SK-N-SH (cell line): ENCODE measurements at regions not wholly inside any gene's neighbourhood (a gene's known extent, or its start where the extent isn't known, plus 50 kb on each side); places are given as distances from the start of the nearest gene placed in this dataset.
A peak's percentile ranks its signal among the peaks of the same experiment; 100 is the strongest.

ENCODE experiments used
- CTCF ChIA-PET: fragments of 300-600, 350-600 bp; formaldehyde crosslinking; extraction: SDS; loops from one replicate; lab custom pipeline; 2021; lab: Yijun Ruan, JAX
- POLR2A ChIA-PET: fragments of 350-600 bp; sonication (Branson Sonifier 250); formaldehyde crosslinking; extraction: SDS; loops from one replicate; lab custom pipeline; 2020; ENCODE audit warnings: antibody characterized with exemption, inconsistent platforms; lab: Yijun Ruan, JAX
- DNase-seq: peaks from one replicate; pipeline ENCODE4 v3.0.0; 2012
- H2AFZ ChIP-seq: fragments of 200-600 bp; sonication (generic); 2 replicates; pipeline ENCODE4 v1.8.1; 2016; ENCODE audit warnings: antibody characterized with exemption, mild to moderate bottlenecking, low read depth
- H3F3A ChIP-seq: fragments of 200-600 bp; sonication (generic); replicated peaks from 2 replicates; pipeline ENCODE3; 2016; ENCODE audit warnings: antibody characterized with exemption, mild to moderate bottlenecking; ENCODE audit not compliant: insufficient read depth
- H3K27ac ChIP-seq, 2 experiments: fragments of 200-500 bp in 1 of 2; fragments of 200-600 bp in 1 of 2; sonication (Bioruptor generic) in 1 of 2; sonication (generic), shearing (Covaris generic) in 1 of 2; 2 replicates each; pipeline versions ENCODE4 v1.5.1 to v1.6.1; 2014 to 2016; ENCODE audit warnings: low read depth in 2 of 2, inconsistent platforms in 1 of 2, low read length in 1 of 2, mild to moderate bottlenecking in 1 of 2, mixed read lengths in 1 of 2
- H3K27me3 ChIP-seq: fragments of 200-600 bp; sonication (generic), shearing (Covaris generic); 2 replicates; pipeline ENCODE4 v1.6.1; 2016; ENCODE audit warnings: mixed run types; ENCODE audit not compliant: insufficient read depth
- H3K36me3 ChIP-seq, 2 experiments: fragments of 200-500 bp in 1 of 2; fragments of 200-600 bp in 1 of 2; sonication (Bioruptor generic) in 1 of 2; sonication (generic) in 1 of 2; replicated peaks in 1 of 2; 2 replicates each; pipeline versions ENCODE3 to v1.5.1; 2014 to 2016; ENCODE audit warnings: low read length in 1 of 2, mild to moderate bottlenecking in 1 of 2; ENCODE audit not compliant: insufficient read depth in 2 of 2, control insufficient read depth in 1 of 2
- H3K4me1 ChIP-seq, 2 experiments: fragments of 200-500 bp in 1 of 2; fragments of 200-600 bp in 1 of 2; sonication (Bioruptor generic) in 1 of 2; sonication (generic), shearing (Covaris generic) in 1 of 2; 2 replicates each; pipeline versions ENCODE4 v1.5.1 to v1.6.1; 2014 to 2016; ENCODE audit warnings: low read depth in 1 of 2, low read length in 1 of 2, mixed run types in 1 of 2; ENCODE audit not compliant: insufficient read depth in 2 of 2, control insufficient read depth in 1 of 2
- H3K4me2 ChIP-seq: fragments of 200-600 bp; sonication (generic), shearing (Covaris generic); 2 replicates; pipeline ENCODE4 v1.6.1; 2017; ENCODE audit warnings: mixed run types
- H3K4me3 ChIP-seq, 2 experiments: fragments of 200-500 bp in 1 of 2; fragments of 200-600 bp in 1 of 2; sonication (Bioruptor generic) in 1 of 2; sonication (generic), shearing (Covaris generic) in 1 of 2; 2 replicates each; pipeline versions ENCODE4 v1.5.1 to v1.8.1; 2014 to 2016; ENCODE audit warnings: low read depth in 2 of 2, inconsistent platforms in 1 of 2, low read length in 1 of 2, mild to moderate bottlenecking in 1 of 2, mixed read lengths in 1 of 2, moderate library complexity in 1 of 2
- H3K79me2 ChIP-seq: fragments of 200-600 bp; sonication (generic); 2 replicates; pipeline ENCODE4 v1.8.1; 2017; ENCODE audit warnings: mild to moderate bottlenecking; ENCODE audit not compliant: insufficient read depth
- H3K9ac ChIP-seq: fragments of 200-600 bp; sonication (generic); 2 replicates; pipeline ENCODE4 v1.6.1; 2017; ENCODE audit warnings: mixed run types
- H3K9me2 ChIP-seq: fragments of 200-600 bp; sonication (generic); 2 replicates; pipeline ENCODE4 v1.6.1; 2017; ENCODE audit warnings: mixed run types
- H3K9me3 ChIP-seq: fragments of 200-600 bp; sonication (generic); 2 replicates; pipeline ENCODE4 v1.6.1; 2017; ENCODE audit warnings: mixed run types, mild to moderate bottlenecking, moderate library complexity
- H4K20me1 ChIP-seq: fragments of 200-600 bp; sonication (generic); 2 replicates; pipeline ENCODE4 v1.6.1; 2017; ENCODE audit warnings: mild to moderate bottlenecking, mixed run types; ENCODE audit not compliant: insufficient read depth
- ELF1 ChIP-seq: IDR thresholded peaks from 2 replicates; pipeline ENCODE4 v1.4.0; 2012
- FOXJ3 ChIP-seq: sonication (generic); formaldehyde crosslinking; IDR thresholded peaks from 2 replicates; pipeline ENCODE4 v1.5.1; 2020; ENCODE audit warnings: mild to moderate bottlenecking, missing genetic modification reagents
- FOXM1 ChIP-seq: IDR thresholded peaks from 2 replicates; pipeline ENCODE4 v1.4.0; 2012; ENCODE audit warnings: low read depth, mild to moderate bottlenecking
- JUND ChIP-seq: IDR thresholded peaks from 2 replicates; pipeline ENCODE4 v1.4.0; 2012
- MEF2A ChIP-seq: IDR thresholded peaks from 2 replicates; pipeline ENCODE4 v1.4.0; 2012; ENCODE audit warnings: low read depth, borderline replicate concordance
- POLR2AphosphoS5 ChIP-seq: IDR thresholded peaks from 2 replicates; pipeline ENCODE4 v1.6.1; 2012; ENCODE audit warnings: low read depth, low read length
- RAD21 ChIP-seq: IDR thresholded peaks from 2 replicates; pipeline ENCODE4 v1.6.1; 2012; ENCODE audit warnings: mild to moderate bottlenecking, low read length
- RFX5 ChIP-seq: IDR thresholded peaks from 2 replicates; pipeline ENCODE4 v1.6.1; 2012; ENCODE audit warnings: mild to moderate bottlenecking, improper control_type of control experiment, low read length
- SMC3 ChIP-seq: IDR thresholded peaks from 2 replicates; pipeline ENCODE4 v1.6.1; 2012; ENCODE audit warnings: low read depth, low read length, improper control_type of control experiment
- TAF1 ChIP-seq: IDR thresholded peaks from 2 replicates; pipeline ENCODE4 v1.6.1; 2012; ENCODE audit warnings: low read depth, mild to moderate bottlenecking, low read length, moderate library complexity, borderline replicate concordance
- YY1 ChIP-seq: IDR thresholded peaks from 2 replicates; pipeline ENCODE4 v1.4.0; 2012; ENCODE audit warnings: low read depth, mild to moderate bottlenecking
- WGBS: methylation state at CpG from one replicate; pipeline ENCODE4 v1.1.6; 2017; ENCODE audit warnings: low lambda C conversion rate; 5-methylcytosine and 5-hydroxymethylcytosine counted together
- TF ChIP-seq, protein P1 (sequence below): IDR thresholded peaks from 2 replicates; pipeline ENCODE4 v1.6.1; 2012; ENCODE audit warnings: mild to moderate bottlenecking, low read depth, low read length, moderate library complexity
- TF ChIP-seq, protein P2 (sequence below): fragments of 200-600 bp; sonication (generic); IDR thresholded peaks from 2 replicates; pipeline ENCODE4 v1.6.1; 2017; ENCODE audit warnings: antibody characterized with exemption, mild to moderate bottlenecking, moderate library complexity
- TF ChIP-seq, protein P3 (sequence below): IDR thresholded peaks from 2 replicates; pipeline ENCODE4 v1.4.0; 2012; ENCODE audit warnings: low read depth, borderline replicate concordance

DNA sequence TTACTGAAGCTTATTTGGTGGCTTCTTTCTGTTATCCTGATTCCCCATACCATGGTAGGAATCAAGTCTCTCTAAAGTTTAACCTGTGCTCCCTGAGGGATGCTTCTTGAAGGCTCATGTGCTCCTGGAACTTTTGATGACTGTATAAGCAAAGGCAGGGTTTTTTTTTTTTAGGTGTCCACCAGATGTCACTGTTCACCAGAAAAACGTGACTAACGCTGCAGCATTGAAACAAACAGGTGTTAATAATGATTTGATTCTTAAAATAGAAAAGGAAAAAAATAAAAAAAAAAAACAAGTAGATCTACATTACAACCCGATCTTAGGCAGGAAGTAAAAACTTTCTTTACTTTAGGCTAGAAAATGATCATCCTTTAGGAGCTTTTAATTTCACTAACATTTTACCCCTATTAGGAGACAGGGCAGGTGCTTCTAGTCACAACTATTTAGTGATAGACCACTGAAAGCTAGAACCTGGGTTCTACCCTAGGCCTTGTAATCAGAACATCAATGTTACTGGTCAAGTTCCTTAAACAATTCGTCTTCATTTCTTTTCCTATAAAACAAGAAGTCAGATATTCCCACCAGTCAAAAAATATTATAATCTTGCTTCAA is 223.0 kb downstream of the PLA2G4A start:
- Histone ChIP-seq H3K79me2 (no peaks in the 10 kb centered on the region), H3K9me2 (no peaks in the 10 kb centered on the region), H3K4me3 (no peak overlapping the region), H3K27me3 (no peaks in the 10 kb centered on the region), H3F3A (no peaks in the 10 kb centered on the region), H3K4me1 (peaks cover 0 to 4% of the 10 kb centered on the region in 2 experiments; a peak in 2 of 4 replicates), H2AFZ (no peak overlapping the region), H4K20me1 (no peaks in the 10 kb centered on the region), H3K27ac (no peak overlapping the region), H3K4me2 (no peak overlapping the region), H3K36me3 (no peaks in the 10 kb centered on the region), H3K9me3 (no peaks in the 10 kb centered on the region), H3K9ac (no peak overlapping the region)
- DNase-seq, result peak; percentile 16
- 4% methylated on average over 4 of the region's 4 CpGs for WGBS
- TF ChIP-seq, protein P1, sequence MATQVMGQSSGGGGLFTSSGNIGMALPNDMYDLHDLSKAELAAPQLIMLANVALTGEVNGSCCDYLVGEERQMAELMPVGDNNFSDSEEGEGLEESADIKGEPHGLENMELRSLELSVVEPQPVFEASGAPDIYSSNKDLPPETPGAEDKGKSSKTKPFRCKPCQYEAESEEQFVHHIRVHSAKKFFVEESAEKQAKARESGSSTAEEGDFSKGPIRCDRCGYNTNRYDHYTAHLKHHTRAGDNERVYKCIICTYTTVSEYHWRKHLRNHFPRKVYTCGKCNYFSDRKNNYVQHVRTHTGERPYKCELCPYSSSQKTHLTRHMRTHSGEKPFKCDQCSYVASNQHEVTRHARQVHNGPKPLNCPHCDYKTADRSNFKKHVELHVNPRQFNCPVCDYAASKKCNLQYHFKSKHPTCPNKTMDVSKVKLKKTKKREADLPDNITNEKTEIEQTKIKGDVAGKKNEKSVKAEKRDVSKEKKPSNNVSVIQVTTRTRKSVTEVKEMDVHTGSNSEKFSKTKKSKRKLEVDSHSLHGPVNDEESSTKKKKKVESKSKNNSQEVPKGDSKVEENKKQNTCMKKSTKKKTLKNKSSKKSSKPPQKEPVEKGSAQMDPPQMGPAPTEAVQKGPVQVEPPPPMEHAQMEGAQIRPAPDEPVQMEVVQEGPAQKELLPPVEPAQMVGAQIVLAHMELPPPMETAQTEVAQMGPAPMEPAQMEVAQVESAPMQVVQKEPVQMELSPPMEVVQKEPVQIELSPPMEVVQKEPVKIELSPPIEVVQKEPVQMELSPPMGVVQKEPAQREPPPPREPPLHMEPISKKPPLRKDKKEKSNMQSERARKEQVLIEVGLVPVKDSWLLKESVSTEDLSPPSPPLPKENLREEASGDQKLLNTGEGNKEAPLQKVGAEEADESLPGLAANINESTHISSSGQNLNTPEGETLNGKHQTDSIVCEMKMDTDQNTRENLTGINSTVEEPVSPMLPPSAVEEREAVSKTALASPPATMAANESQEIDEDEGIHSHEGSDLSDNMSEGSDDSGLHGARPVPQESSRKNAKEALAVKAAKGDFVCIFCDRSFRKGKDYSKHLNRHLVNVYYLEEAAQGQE, result no peak
- TF ChIP-seq JUND (no peak), FOXJ3 (CRISPR knock-in tag) (no peak), FOXM1 (no peak), ELF1 (no peak), RFX5 (no peak), POLR2AphosphoS5 (no peak), TAF1 (no peak), SMC3 (peak; percentile 61), YY1 (no peak), RAD21 (peak; percentile 84), MEF2A (no peak)
- TF ChIP-seq, protein P2, sequence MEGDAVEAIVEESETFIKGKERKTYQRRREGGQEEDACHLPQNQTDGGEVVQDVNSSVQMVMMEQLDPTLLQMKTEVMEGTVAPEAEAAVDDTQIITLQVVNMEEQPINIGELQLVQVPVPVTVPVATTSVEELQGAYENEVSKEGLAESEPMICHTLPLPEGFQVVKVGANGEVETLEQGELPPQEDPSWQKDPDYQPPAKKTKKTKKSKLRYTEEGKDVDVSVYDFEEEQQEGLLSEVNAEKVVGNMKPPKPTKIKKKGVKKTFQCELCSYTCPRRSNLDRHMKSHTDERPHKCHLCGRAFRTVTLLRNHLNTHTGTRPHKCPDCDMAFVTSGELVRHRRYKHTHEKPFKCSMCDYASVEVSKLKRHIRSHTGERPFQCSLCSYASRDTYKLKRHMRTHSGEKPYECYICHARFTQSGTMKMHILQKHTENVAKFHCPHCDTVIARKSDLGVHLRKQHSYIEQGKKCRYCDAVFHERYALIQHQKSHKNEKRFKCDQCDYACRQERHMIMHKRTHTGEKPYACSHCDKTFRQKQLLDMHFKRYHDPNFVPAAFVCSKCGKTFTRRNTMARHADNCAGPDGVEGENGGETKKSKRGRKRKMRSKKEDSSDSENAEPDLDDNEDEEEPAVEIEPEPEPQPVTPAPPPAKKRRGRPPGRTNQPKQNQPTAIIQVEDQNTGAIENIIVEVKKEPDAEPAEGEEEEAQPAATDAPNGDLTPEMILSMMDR, result peak; percentile 76
- TF ChIP-seq, protein P3, sequence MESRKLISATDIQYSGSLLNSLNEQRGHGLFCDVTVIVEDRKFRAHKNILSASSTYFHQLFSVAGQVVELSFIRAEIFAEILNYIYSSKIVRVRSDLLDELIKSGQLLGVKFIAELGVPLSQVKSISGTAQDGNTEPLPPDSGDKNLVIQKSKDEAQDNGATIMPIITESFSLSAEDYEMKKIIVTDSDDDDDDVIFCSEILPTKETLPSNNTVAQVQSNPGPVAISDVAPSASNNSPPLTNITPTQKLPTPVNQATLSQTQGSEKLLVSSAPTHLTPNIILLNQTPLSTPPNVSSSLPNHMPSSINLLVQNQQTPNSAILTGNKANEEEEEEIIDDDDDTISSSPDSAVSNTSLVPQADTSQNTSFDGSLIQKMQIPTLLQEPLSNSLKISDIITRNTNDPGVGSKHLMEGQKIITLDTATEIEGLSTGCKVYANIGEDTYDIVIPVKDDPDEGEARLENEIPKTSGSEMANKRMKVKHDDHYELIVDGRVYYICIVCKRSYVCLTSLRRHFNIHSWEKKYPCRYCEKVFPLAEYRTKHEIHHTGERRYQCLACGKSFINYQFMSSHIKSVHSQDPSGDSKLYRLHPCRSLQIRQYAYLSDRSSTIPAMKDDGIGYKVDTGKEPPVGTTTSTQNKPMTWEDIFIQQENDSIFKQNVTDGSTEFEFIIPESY, result no peak
- POLR2A ChIA-PET, result no interaction called here
- CTCF ChIA-PET, result interaction anchor here (0.6 to 3.4 kb wide), 14 partner anchors 10 to 384 kb away, joined by 3 to 29 read pairs (median 4); no protein-coding TSS in a partner anchor
